ENCODE measurements at regions not wholly inside any gene's neighbourhood (a gene's known extent, or its start where the extent isn't known, plus 50 kb on each side); places are given as distances from the start of the nearest gene placed in this dataset.

DNA sequence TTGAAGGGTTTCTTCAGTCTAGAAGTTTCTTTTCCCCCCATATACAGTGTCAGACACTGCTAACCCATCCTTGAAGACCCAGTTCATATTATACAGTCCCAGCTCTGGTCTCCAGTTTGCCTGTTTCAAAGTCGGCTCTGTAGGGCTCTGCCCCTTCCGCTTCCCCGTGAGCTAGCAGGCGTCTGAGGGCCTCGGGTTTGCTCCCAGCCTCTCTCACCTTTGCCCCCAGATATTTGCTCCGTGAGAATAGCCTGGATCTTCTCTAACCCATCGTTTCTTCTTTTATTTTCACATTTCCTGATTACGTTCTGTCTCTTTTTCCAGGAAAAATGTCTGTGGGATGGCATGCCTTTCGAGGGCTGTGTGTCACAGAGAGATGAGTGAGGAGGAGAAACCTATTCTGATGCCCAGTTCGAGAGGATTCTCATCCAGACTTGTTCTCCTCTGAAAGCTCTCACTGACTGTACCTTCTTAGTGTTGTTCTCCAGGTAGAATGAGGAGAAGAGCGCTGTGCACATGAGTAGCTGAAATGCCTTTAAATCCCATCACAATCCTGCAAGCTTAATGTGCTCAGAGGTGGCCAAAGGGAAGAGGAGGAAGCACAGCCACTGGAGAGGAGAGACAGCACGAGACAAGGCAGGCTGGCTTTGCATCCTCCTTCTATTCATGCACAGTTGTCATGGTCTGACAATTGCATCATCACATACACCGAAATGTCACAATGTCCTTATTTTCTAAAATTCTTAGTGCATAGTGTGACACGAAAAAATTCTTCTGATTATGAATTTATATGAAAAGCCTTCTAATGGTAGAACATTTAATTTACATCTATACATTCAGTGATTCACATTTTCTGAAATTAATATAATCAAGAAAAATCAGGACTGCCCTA, 171.1 kb downstream of the FOXA2 start (continued):
- TF ChIP-seq, protein P1, sequence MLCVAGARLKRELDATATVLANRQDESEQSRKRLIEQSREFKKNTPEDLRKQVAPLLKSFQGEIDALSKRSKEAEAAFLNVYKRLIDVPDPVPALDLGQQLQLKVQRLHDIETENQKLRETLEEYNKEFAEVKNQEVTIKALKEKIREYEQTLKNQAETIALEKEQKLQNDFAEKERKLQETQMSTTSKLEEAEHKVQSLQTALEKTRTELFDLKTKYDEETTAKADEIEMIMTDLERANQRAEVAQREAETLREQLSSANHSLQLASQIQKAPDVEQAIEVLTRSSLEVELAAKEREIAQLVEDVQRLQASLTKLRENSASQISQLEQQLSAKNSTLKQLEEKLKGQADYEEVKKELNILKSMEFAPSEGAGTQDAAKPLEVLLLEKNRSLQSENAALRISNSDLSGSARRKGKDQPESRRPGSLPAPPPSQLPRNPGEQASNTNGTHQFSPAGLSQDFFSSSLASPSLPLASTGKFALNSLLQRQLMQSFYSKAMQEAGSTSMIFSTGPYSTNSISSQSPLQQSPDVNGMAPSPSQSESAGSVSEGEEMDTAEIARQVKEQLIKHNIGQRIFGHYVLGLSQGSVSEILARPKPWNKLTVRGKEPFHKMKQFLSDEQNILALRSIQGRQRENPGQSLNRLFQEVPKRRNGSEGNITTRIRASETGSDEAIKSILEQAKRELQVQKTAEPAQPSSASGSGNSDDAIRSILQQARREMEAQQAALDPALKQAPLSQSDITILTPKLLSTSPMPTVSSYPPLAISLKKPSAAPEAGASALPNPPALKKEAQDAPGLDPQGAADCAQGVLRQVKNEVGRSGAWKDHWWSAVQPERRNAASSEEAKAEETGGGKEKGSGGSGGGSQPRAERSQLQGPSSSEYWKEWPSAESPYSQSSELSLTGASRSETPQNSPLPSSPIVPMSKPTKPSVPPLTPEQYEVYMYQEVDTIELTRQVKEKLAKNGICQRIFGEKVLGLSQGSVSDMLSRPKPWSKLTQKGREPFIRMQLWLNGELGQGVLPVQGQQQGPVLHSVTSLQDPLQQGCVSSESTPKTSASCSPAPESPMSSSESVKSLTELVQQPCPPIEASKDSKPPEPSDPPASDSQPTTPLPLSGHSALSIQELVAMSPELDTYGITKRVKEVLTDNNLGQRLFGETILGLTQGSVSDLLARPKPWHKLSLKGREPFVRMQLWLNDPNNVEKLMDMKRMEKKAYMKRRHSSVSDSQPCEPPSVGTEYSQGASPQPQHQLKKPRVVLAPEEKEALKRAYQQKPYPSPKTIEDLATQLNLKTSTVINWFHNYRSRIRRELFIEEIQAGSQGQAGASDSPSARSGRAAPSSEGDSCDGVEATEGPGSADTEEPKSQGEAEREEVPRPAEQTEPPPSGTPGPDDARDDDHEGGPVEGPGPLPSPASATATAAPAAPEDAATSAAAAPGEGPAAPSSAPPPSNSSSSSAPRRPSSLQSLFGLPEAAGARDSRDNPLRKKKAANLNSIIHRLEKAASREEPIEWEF (CRISPR knock-in tag; IDR thresholded peaks at IDR 0.05), result 0 out of 2 replicates have a peak, but pooled peaks have one; percentile 31
- TF ChIP-seq, protein P2, sequence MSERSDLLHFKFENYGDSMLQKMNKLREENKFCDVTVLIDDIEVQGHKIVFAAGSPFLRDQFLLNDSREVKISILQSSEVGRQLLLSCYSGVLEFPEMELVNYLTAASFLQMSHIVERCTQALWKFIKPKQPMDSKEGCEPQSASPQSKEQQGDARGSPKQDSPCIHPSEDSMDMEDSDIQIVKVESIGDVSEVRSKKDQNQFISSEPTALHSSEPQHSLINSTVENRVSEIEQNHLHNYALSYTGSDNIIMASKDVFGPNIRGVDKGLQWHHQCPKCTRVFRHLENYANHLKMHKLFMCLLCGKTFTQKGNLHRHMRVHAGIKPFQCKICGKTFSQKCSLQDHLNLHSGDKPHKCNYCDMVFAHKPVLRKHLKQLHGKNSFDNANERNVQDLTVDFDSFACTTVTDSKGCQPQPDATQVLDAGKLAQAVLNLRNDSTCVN (CRISPR knock-in tag; IDR thresholded peaks at IDR 0.05), result no peak
- TF ChIP-seq, protein P3, sequence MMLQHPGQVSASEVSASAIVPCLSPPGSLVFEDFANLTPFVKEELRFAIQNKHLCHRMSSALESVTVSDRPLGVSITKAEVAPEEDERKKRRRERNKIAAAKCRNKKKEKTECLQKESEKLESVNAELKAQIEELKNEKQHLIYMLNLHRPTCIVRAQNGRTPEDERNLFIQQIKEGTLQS (IDR thresholded peaks at IDR 0.05), result peak; percentile 94
- TF ChIP-seq, protein P3 (CRISPR knock-in tag; conservative IDR thresholded peaks at IDR 0.05), result no peak
- TF ChIP-seq DDX20 (tag; IDR thresholded peaks at IDR 0.05; ENCODE audit: low read depth), result 0 out of 2 replicates have a peak, but pooled peaks have one; percentile 23
- TF ChIP-seq, protein P4, sequence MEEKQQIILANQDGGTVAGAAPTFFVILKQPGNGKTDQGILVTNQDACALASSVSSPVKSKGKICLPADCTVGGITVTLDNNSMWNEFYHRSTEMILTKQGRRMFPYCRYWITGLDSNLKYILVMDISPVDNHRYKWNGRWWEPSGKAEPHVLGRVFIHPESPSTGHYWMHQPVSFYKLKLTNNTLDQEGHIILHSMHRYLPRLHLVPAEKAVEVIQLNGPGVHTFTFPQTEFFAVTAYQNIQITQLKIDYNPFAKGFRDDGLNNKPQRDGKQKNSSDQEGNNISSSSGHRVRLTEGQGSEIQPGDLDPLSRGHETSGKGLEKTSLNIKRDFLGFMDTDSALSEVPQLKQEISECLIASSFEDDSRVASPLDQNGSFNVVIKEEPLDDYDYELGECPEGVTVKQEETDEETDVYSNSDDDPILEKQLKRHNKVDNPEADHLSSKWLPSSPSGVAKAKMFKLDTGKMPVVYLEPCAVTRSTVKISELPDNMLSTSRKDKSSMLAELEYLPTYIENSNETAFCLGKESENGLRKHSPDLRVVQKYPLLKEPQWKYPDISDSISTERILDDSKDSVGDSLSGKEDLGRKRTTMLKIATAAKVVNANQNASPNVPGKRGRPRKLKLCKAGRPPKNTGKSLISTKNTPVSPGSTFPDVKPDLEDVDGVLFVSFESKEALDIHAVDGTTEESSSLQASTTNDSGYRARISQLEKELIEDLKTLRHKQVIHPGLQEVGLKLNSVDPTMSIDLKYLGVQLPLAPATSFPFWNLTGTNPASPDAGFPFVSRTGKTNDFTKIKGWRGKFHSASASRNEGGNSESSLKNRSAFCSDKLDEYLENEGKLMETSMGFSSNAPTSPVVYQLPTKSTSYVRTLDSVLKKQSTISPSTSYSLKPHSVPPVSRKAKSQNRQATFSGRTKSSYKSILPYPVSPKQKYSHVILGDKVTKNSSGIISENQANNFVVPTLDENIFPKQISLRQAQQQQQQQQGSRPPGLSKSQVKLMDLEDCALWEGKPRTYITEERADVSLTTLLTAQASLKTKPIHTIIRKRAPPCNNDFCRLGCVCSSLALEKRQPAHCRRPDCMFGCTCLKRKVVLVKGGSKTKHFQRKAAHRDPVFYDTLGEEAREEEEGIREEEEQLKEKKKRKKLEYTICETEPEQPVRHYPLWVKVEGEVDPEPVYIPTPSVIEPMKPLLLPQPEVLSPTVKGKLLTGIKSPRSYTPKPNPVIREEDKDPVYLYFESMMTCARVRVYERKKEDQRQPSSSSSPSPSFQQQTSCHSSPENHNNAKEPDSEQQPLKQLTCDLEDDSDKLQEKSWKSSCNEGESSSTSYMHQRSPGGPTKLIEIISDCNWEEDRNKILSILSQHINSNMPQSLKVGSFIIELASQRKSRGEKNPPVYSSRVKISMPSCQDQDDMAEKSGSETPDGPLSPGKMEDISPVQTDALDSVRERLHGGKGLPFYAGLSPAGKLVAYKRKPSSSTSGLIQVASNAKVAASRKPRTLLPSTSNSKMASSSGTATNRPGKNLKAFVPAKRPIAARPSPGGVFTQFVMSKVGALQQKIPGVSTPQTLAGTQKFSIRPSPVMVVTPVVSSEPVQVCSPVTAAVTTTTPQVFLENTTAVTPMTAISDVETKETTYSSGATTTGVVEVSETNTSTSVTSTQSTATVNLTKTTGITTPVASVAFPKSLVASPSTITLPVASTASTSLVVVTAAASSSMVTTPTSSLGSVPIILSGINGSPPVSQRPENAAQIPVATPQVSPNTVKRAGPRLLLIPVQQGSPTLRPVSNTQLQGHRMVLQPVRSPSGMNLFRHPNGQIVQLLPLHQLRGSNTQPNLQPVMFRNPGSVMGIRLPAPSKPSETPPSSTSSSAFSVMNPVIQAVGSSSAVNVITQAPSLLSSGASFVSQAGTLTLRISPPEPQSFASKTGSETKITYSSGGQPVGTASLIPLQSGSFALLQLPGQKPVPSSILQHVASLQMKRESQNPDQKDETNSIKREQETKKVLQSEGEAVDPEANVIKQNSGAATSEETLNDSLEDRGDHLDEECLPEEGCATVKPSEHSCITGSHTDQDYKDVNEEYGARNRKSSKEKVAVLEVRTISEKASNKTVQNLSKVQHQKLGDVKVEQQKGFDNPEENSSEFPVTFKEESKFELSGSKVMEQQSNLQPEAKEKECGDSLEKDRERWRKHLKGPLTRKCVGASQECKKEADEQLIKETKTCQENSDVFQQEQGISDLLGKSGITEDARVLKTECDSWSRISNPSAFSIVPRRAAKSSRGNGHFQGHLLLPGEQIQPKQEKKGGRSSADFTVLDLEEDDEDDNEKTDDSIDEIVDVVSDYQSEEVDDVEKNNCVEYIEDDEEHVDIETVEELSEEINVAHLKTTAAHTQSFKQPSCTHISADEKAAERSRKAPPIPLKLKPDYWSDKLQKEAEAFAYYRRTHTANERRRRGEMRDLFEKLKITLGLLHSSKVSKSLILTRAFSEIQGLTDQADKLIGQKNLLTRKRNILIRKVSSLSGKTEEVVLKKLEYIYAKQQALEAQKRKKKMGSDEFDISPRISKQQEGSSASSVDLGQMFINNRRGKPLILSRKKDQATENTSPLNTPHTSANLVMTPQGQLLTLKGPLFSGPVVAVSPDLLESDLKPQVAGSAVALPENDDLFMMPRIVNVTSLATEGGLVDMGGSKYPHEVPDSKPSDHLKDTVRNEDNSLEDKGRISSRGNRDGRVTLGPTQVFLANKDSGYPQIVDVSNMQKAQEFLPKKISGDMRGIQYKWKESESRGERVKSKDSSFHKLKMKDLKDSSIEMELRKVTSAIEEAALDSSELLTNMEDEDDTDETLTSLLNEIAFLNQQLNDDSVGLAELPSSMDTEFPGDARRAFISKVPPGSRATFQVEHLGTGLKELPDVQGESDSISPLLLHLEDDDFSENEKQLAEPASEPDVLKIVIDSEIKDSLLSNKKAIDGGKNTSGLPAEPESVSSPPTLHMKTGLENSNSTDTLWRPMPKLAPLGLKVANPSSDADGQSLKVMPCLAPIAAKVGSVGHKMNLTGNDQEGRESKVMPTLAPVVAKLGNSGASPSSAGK (IDR thresholded peaks at IDR 0.05), result 0 out of 2 replicates have a peak, but pooled peaks have one; percentile 26

Measured in K562 (cell line).